Coronary artery (tissue), 2 donors: ENCODE measurements at regions not wholly inside any gene's neighbourhood (a gene's known extent, or its start where the extent isn't known, plus 50 kb on each side); places are given as distances from the start of the nearest gene placed in this dataset.
A peak's percentile ranks its signal among the peaks of the same experiment; 100 is the strongest.

Source experiments
- DNase-seq: peaks from one replicate; pipeline ENCODE4 v3.0.0-alpha.2; 2017; ENCODE audit warnings: low spot score
- H3K27ac ChIP-seq, 2 donors: fragments of 200-600 bp; sonication (generic); one replicate each; pipeline ENCODE4 v1.5.1; 2016 to 2019
- H3K4me3 ChIP-seq: fragments of 200-600 bp; sonication (generic); 2 replicates; pipeline ENCODE4 v1.5.1; 2016; ENCODE audit warnings: mild to moderate bottlenecking, moderate library complexity
- CTCF ChIP-seq: fragments of 200-600 bp; sonication (generic); IDR thresholded peaks from one replicate; pipeline ENCODE4 v1.5.1; 2019; ENCODE audit warnings: antibody characterized with exemption

DNA sequence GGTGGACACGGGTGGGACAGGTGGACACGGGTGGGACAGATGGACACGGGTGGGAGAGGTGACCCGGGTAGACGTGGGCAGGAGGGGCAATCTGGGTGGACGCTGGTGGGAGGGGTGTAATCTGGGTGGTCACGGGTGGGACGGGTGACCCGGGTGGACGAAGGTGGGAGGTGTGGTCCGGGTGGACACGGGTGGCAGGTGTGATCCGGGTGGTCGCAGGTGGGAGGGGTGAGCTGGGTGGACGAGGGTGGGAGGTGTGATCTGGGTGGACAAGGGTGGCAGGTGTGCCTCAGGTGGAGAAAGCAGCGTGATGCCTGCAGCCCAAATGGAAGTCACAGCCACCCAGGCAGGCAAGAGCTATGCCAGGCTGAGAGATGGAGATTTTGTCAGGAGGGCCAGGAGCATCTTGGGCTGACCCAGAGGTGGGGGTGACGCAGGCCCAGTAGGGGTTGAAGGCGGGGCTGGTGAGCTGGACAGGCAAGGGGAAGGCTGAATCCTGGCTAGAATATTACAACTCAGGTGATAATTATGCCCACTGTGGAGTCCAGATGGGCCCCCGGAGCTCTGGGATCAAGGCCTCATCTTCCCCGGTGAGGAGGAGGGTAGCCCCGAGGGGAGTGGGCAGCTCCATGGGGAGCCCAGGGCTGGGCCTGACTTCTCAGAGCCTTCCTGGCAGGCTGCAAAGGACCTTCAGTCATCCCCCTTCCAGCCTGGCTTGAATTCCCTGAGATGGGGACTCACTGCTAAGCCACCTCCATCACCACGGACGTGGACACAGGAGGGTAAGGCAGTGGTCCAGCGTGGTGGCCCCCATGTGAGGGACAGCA lies 100.0 kb downstream of the ADRA2C start:
- Histone ChIP-seq H3K4me3 (no peak overlapping the region), H3K27ac (no peak overlapping the region)
- TF ChIP-seq CTCF = no peak
- no peak for DNase-seq

- DNase-seq = no peak
- H3K27ac ChIP-seq = no peak overlapping the region
Measured at GRCh38 chr4:3866813-3867129, 100.6 kb downstream of the ADRA2C start.

GRCh38 chr4:3867403-3868100 lies 101.4 kb downstream of the ADRA2C start:
- Histone ChIP-seq H3K27ac (no peak overlapping the region), H3K4me3 (no peak overlapping the region)
- no peak for DNase-seq
- TF ChIP-seq CTCF = no peak

More at GRCh38 chr4:3866813-3867129, 100.6 kb downstream of the ADRA2C start:
- no peak overlapping the region for H3K4me3 ChIP-seq
- TF ChIP-seq CTCF = no peak

DNA sequence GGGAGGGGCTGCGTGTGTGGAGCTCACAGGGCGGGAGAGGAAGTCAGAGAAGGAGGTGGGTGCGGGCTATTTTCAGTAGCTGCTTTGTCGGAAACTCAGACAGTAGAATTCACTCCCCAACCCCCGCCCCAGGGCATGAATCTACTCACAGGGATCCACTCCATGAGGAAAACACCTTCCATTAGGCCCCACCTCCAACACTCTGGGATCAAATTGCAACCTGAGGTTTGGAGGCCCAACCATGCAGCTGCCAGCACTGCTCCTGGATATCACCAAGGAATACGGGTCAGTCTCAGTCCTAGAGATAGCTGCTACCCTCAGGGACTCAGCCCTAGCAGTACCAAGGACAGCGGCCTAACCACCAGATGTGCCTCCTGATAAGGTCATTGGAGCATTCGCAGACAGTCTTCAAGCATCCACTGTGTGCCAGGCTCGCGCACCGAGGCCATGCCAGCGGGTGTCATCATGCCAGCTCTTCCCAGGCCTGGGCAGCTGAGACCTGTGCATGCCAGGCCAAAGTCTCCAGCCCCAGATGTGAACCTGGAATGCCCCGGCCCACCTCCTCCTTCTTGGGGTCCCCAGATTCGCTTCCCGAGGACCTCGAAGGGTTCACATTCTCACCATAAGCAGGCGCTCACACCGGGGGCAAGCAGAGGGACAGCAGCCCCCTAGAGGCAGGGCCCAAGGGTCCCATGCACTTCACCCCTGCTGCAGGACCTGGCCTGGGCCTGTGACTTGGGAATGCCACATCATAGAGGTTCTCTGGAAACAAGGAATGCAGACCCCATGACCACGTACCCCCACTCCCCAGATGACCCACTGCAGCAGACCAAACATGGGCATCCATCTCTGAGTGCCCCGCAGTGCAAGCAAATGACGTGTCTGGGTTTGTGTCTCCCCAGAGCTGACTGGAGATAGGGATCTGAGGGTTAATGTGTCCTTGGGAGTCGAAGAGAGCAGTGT lies 102.3 kb downstream of the ADRA2C start:
- Histone ChIP-seq H3K27ac (no peak overlapping the region), H3K4me3 (no peak overlapping the region)
- TF ChIP-seq CTCF = no peak
- DNase-seq = peak; percentile 63

- no peak for TF ChIP-seq CTCF
- H3K4me3 ChIP-seq = no peak overlapping the region
- H3K27ac ChIP-seq = no peak overlapping the region
- DNase-seq = no peak
Measured at GRCh38 chr4:3869174-3869572, 103.0 kb downstream of the ADRA2C start.

DNA sequence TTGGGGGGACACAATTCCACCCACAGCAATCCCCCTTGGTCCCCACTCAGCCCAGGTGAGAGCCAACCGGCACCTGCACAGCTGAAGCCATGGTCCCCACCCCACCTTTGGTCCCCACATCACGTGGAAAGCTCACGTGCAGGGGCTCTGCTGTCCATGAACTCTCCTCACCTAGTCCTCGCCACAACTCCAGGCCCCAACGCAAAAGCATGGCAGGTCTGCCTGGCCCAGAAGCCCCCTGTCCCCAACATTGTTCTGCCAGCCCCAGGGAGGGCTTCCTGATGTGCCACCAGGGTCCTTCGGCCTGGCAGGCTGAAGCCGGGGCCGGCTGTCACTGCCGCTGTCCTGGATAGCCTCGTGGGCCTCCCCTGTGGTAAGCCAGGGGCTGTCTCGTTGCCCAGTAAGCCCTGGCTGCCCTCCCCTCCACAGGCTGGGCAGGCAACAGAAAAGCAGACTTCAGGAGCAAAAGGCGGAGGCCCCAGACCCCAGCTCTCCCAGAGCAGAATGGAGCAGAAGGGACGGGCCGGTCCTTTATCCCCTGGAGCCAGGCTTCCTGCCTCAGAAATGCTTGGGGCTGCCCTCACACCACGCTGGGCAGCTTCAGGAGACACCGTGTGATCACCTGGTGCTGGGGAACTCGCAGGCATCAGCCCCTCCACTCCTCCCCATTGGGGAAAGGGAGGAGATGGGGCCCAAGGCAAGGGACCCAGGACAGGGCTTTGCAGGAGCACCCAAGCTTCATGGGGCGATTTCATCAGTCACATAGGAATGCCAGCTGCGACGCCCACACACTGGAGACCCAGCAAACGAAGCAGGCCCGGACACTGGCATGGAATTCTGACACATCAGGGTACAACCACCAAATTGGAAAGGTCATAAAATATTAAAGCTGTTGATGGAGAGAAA lies 103.7 kb downstream of the ADRA2C start:
- TF ChIP-seq CTCF = no peak
- peak; percentile 71 for DNase-seq
- H3K4me3 ChIP-seq = no peak overlapping the region

More for the DNA sequence above, 103.7 kb downstream of the ADRA2C start:
- H3K27ac ChIP-seq = no peak overlapping the region
